NOMO-1 treated with DMSO at 0.1 percent for 48 hours (cell line): ENCODE measurements at regions not wholly inside any gene's neighbourhood (a gene's known extent, or its start where the extent isn't known, plus 50 kb on each side); places are given as distances from the start of the nearest gene placed in this dataset.

Experiments
- DNase-seq: peaks from one replicate; lab custom pipeline; 2025; ENCODE audit not compliant: unreplicated experiment; lab: John Stamatoyannopoulos, UW

DNA sequence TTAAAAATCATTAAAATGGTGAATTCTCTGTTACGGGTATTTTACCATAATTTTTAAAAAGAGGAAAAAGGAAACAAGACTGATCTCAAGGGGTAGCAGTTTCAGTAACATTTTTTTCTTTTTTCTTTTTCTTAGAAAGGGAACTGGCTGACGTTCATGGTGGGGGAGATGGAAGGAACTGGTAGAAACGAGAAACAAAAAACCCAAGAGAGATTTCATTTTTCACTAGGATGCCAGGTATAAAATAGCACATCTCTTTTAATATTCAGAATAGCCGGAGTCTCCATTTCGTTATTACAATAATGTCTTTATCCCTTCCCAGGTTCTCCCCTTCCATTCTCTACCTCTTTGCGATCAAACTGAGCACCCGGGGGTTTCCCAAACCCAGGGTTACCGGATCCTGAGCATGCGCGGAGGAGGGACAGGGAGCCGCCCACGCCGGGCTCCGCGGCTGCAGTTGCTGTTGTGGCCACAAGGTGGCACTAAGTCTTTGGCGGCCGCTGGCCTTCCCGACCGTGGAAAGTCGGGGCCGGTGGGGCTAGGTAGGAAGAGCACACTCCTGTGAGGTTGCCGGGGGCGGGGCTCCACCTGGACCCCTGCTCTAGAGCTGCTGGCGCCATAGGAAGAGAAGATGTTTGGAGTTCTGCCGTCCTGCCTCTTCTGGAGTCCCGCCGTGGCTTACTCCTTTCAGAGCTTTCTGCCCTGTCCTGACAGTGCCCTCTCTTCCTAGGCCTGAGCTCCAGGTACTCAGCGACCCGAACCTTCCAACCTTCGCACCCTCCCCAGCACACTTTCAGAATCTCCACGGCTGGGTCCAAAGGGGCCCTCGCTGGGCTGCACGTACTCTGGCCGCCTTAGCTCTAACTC, 146.8 kb downstream of the SH3BGRL2 start:
- peak; percentile 55 for DNase-seq

DNA sequence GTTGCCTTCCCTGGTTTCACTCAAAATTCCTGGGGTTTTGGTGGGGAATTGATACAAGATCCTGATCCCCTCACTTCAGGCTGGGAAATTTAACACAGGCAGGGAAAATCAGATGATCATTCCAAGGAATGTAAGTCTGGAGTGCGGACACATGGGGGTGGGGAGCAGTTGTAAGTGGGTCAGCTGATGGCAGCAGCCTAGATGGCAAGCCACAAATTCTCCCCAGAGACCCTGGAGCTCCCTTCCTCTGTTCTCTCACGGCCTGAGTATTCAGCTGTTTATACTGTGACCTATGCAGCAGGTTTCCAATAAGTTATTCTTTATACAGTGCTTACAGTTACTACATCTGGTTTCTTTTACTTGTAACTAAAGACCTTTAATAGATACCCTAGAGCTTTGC, 144.9 kb downstream of the SH3BGRL2 start:
- no peak for DNase-seq

- no peak for DNase-seq
These were observed 144.1 kb downstream of the SH3BGRL2 start for GRCh38 chr6:79775222-79775621.

- no peak for DNase-seq
These were observed 133.6 kb downstream of the SH3BGRL2 start for GRCh38 chr6:79764747-79765146.

DNA sequence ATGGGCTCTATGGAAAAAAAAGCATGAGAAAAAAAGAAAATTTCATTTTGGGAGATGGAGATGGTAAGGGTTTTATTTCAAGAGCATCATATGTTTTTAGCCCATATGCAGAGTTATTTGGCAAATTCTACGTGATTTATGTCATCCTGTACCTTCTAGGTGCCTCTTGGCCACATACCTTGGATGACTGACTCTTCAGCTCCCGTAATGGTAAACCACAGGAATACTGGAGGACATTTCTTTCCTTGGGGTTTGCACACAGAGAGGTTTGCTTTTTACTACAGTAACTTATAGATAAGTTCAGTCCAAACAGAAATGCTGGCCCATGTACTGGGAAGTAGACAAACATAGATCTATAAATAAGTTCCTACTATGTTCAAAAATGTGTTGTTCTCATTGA, 132.2 kb downstream of the SH3BGRL2 start:
- no peak for DNase-seq

DNA sequence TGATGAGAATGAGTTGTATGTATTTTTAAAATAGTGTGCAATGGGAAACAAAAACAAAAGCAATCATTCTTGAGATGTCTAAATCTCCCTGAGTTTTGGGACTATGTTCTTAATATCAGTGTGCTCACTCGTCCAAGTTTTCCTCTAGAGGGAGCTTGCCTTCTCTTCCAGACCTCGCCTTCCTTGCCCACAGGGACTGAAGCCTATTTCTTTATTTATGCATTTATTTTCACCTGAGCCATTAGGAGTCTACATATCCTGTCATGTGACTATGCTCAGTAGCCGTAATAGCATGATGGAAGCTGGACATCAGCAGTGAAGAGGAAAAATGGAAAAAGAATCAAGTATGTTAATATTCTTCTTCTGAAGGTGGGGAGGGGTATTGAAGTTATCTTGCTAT, 131.2 kb downstream of the SH3BGRL2 start:
- DNase-seq: no peak

GRCh38 chr6:79756496-79756895, 125.4 kb downstream of the SH3BGRL2 start:
- DNase-seq: no peak

DNA sequence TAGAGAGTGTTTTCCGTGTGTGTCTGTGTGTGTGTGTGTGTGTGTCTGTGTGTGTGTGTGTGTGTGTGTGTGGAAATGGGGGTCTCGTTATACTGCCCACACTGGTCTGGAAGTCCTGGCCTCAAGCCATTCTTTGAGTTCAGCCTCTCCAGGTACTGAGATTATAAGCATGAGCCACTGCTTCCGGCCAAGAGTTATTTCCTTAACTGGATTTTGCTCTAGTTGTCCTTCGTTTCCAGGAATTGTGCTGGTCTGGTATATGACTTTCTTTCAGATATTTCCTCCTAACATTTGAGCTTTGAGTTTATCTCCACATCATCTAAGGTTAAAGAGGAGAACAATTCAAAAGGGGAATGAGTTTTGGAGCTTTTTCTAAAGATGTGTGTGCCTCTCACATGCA, 124.8 kb downstream of the SH3BGRL2 start:
- DNase-seq: no peak
